Breast epithelium (tissue), 3 donors: ENCODE measurements at regions not wholly inside any gene's neighbourhood (a gene's known extent, or its start where the extent isn't known, plus 50 kb on each side); places are given as distances from the start of the nearest gene placed in this dataset.

Source experiments
- CTCF ChIP-seq, 3 donors: fragments of 450-650 bp; IDR thresholded peaks; one replicate each; pipeline ENCODE4 v1.5.1; 2016 to 2017; ENCODE audit warnings: antibody characterized with exemption in 3 of 3, mild to moderate bottlenecking in 3 of 3, moderate library complexity in 3 of 3
- POLR2AphosphoS5 ChIP-seq, 3 donors: sonication (generic); formaldehyde crosslinking; IDR thresholded peaks; one replicate each; pipeline ENCODE4 v1.6.1; 2017; ENCODE audit warnings: antibody characterized with exemption in 3 of 3

GRCh38 chr12:127822809-127823411, 444.1 kb upstream of the TMEM132C start:
- no peak for TF ChIP-seq CTCF (IDR thresholded peaks at IDR 0.05)
- TF ChIP-seq POLR2AphosphoS5 (IDR thresholded peaks at IDR 0.05): no peak
